GM12865 (cell line): ENCODE measurements at regions not wholly inside any gene's neighbourhood (a gene's known extent, or its start where the extent isn't known, plus 50 kb on each side); places are given as distances from the start of the nearest gene placed in this dataset.

Experiments used
- DNase-seq: peaks from one replicate; pipeline ENCODE4 v3.0.0; 2010; ENCODE audit warnings: low read depth
- H3K4me3 ChIP-seq: 2 replicates; pipeline ENCODE4 v1.5.1; 2011; ENCODE audit warnings: mild to moderate bottlenecking, low read depth, low read length, control low read depth
- TF ChIP-seq, protein P1 (sequence below): IDR thresholded peaks from 2 replicates; pipeline ENCODE4 v1.5.1; 2011; ENCODE audit warnings: low read length, control low read depth, low read depth, inconsistent platforms; ENCODE audit not compliant: insufficient read depth; ENCODE audit errors: missing control alignments

- peak; percentile 9 for DNase-seq
- no peak overlapping the region for H3K4me3 ChIP-seq
- TF ChIP-seq, protein P1, sequence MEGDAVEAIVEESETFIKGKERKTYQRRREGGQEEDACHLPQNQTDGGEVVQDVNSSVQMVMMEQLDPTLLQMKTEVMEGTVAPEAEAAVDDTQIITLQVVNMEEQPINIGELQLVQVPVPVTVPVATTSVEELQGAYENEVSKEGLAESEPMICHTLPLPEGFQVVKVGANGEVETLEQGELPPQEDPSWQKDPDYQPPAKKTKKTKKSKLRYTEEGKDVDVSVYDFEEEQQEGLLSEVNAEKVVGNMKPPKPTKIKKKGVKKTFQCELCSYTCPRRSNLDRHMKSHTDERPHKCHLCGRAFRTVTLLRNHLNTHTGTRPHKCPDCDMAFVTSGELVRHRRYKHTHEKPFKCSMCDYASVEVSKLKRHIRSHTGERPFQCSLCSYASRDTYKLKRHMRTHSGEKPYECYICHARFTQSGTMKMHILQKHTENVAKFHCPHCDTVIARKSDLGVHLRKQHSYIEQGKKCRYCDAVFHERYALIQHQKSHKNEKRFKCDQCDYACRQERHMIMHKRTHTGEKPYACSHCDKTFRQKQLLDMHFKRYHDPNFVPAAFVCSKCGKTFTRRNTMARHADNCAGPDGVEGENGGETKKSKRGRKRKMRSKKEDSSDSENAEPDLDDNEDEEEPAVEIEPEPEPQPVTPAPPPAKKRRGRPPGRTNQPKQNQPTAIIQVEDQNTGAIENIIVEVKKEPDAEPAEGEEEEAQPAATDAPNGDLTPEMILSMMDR, result no peak
Measured at GRCh38 chr3:153897025-153897723, 224.0 kb upstream of the ARHGEF26 start.

DNA sequence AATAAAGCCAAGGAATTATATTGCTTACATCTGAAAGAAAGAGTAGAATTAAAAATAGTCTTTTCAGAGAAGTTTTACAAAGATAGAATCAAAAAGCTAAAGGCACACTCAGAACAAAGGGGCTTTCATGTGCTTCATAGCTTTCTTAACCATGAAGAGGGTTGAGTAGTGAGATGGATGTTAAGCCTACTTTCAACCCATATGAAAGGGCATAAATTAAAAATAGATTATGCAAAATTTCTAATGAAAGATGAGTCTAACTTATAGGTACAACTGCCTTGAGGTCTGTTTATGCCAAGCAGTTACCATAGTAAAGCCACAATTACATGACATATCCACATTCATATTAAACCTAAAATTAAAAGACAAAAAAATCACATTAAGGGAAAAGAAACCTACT, 223.3 kb upstream of the ARHGEF26 start:
- H3K4me3 ChIP-seq, result no peak overlapping the region
- TF ChIP-seq, protein P1, result no peak
- DNase-seq, result peak; percentile 9

GRCh38 chr3:153901152-153901551, 220.0 kb upstream of the ARHGEF26 start:
- TF ChIP-seq, protein P1, result no peak
- H3K4me3 ChIP-seq, result no peak overlapping the region
- DNase-seq, result no peak

DNA sequence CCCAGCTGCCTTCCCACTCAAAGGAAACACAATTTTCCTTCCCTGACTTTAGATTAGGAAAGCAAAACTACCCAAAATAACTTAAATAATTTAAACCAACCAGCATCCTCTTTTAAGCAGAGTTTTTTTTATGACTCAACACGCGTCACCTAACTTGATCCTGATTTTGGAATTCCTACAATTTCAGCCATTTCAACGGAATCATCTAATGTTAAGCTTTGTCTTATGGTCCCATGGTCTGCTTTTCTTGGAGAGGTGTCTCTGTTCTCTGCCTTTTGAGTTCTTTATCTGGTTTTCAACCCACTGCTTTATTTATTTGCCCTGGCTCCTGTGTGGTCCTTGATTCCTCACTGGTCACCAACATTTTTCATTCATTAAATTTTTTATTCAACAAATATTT, 219.2 kb upstream of the ARHGEF26 start:
- TF ChIP-seq, protein P1, result no peak
- H3K4me3 ChIP-seq, result no peak overlapping the region
- DNase-seq, result no peak

- TF ChIP-seq, protein P1, result peak; percentile 3
- H3K4me3 ChIP-seq, result no peak overlapping the region
- DNase-seq, result no peak
Measured at GRCh38 chr3:153903430-153903829, 217.8 kb upstream of the ARHGEF26 start.

DNA sequence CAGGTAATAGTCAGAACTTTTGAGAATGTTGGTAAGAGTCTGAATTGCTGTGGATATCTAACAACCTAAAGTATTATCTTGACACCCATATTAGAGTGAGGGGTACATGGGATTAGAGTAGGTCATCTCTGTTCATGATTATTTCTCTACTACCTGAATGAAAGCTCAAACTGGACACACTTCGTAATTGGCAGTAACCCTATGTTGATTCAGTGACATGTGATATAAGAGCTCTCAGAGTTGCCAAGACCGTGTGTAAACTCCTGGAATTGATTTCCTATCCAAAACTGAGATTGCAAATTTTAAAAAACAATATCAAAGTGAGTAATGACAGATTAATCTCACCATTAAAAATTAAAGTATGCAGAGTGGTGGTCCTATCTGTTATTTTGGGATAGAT, 214.8 kb upstream of the ARHGEF26 start:
- DNase-seq, result no peak
- TF ChIP-seq, protein P1, result no peak
- H3K4me3 ChIP-seq, result no peak overlapping the region

DNA sequence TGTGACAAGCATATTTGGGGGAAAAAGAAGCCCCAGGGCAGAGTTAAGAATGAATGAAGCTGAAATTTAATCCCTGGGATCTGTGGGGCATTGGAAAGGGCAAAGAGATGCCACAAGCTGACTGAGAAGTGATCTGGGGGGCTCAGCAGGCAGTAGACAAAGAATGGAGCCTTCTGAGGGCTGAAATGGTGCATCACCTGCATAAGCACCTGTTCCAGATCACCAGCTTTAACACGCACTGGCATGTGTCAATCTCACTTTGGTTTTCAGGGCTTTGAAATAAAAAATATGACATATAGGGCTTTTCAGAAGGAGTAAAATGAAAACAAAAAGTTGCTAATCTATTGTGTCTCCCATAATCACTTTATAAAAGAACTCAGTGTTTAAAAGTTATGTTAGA, 210.8 kb upstream of the ARHGEF26 start:
- TF ChIP-seq, protein P1, result no peak
- no peak for DNase-seq
- H3K4me3 ChIP-seq, result no peak overlapping the region
